GM19351 (cell line): ENCODE measurements at regions not wholly inside any gene's neighbourhood (a gene's known extent, or its start where the extent isn't known, plus 50 kb on each side); places are given as distances from the start of the nearest gene placed in this dataset.

Experiments used
- ATAC-seq: cut with Tn5 transposase; IDR thresholded peaks from one replicate; pipeline ENCODE4 v1.9.1; 2021; ENCODE audit warnings: mild to moderate bottlenecking, moderate library complexity; ENCODE audit not compliant: unreplicated experiment

- no peak for ATAC-seq
These were observed 436.3 kb upstream of the KLF4 start for GRCh38 chr9:107925749-107926297.

DNA sequence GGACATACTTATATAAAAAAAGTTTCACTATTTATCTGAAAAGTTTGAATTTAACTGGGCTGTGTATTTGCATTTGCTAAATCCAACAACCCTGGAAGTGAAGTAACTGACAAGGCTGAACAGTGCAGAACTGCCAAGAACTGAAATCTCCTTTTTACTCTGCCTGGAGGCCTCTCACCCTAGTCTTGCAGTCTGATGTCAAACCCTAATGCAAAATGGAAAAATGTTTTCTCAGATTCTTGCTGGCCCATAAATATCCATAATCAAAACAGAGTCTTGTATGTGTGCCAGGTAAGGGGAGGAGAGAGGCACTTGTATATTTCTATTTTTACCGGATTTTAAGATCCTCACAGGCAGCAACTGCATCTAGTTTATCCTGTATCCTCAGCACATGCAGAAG lies 432.7 kb upstream of the KLF4 start:
- no peak for ATAC-seq

DNA sequence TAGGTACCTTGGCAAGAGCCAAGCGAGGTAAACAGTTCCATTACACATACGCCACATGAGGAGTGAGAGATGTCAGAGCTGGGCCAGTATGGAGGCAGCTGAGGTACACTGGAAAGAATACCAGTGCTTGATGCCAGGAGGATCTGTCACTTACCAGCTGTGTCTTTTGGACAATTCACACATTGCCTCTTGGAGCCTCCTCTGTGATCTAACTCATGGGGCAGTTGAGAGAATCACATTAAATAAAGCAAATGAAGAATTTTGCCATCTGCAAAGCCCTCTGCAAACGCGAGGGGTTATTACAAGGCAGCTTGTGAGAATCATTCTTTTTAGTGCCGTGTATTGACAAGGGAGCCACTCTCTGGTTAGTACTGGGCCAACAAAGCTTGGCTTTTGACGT lies 429.7 kb upstream of the KLF4 start:
- ATAC-seq = no peak

DNA sequence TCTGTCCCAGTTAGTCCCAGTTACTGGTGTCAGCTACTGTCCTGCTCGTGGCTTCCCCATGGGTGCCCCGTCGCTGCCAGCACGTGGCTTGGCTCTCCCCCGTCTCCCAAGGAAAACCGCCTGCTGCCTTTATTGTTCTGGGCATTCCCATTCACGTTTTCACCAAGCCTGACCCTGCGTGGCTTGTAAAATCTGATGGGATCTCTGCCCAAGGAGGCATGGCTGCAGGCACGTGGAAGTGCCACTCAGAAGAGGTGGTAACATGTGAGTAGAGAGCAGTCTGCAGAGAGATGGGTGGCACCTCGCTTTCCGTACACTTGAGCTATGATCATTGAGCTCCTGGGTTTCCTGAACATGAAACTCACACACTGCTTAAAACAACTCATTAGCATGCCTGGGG lies 429.2 kb upstream of the KLF4 start:
- no peak for ATAC-seq

DNA sequence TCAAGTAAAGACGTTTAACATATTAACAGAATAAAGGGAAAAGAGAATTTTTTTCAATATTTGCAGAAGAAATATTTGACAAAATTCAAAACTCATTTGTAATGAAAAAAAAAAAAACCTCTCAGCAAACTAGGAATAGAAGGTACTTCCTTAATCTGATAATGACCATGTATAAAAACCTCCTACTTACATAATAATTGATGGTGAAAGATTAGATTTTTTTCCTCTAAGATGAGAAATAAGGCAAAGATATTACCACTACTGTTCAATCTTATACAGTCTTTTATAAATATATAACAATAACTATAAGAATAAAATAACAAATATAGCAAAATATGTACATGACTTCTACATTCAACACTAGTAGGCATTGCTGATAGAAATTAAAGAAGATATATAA lies 424.6 kb upstream of the KLF4 start:
- ATAC-seq = no peak

DNA sequence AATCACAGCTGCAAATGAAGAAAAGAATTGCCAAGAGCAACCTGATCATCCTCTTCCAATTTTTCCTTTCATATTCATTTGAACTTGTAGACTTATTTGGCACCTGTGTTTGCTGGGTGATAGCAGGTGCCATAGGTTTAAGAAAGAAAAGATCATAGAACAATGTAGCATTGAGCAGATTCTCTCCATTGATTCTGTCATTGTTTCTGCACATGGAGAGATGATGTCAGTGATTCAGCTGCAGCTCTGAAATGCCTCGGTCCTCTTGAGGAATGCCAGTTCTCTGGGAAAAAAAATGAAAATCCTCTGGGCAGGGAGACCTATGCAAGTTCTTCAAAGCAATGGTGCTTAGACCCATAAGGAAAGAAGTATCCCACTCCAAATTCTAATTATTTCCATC lies 418.1 kb upstream of the KLF4 start:
- no peak for ATAC-seq

DNA sequence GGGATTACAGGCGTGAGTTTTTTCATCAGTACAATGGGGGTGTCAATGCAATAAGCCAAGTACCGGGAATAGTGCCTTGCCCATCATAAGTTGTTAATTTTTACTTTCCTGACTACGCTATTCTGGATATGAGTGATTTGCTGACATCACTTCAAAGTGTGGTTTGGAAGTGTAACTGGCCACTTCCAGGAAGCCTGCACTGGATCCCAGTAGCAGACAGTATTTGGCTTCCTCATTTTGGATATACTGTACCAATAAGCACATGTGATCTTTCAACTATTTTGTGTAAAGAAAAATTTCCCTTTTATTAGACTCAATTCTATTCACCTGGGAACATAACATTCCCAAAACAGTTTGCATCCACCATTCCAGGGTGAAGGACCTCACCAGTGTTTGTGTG lies 417.7 kb upstream of the KLF4 start:
- ATAC-seq = no peak

GRCh38 chr9:107906074-107906473 lies 416.5 kb upstream of the KLF4 start:
- ATAC-seq = no peak

DNA sequence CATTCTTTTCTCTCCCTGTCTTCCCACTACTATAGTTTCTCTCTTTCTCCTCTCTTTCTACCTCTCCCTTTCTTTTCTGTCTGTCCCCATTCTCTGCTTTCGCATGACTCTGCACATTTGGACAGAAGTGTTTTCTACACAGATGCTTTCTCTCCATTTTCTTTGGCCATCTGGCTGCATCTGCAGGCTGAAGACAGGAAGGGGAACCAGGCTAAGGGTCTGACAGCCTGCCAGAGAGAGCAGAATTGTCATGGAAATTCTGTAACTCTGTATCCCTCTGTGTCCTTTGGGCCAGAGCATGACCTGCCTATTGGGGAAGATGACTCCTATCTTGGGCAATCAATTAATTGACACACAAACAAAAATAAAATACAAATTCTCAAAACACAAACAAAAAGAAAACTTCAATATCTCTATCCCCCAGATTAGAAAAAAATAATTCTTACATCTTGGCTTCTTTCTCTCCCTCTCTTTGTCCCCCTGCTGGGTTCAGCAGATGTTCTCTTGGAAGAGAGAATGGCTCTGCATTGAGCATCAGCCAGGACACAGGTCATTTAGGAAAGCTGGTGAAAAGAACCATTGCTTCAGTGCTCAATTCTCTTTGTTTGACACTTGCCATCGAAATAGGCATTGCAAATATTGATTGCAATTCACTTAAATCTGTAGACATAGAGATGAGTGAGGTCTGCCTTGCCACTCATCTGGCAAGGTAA lies 415.9 kb upstream of the KLF4 start:
- ATAC-seq = no peak

DNA sequence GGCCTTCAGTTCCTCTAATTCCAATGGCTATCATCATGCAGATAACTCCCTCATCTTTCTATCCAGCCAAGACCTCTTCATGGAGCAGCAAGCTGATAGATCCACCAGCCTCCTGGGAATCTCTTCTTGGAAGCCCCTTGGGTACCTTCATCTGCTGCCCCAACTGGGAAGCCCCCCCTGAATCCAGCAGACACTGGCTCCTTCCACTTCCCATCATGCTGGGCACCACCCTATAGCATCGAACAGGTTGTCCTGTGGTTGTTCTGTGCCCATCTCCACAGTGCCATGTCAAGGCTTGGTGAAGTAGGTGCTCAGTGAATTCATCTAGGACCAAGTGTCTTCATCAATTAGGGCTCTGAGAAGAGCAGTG lies 410.4 kb upstream of the KLF4 start:
- no peak for ATAC-seq

DNA sequence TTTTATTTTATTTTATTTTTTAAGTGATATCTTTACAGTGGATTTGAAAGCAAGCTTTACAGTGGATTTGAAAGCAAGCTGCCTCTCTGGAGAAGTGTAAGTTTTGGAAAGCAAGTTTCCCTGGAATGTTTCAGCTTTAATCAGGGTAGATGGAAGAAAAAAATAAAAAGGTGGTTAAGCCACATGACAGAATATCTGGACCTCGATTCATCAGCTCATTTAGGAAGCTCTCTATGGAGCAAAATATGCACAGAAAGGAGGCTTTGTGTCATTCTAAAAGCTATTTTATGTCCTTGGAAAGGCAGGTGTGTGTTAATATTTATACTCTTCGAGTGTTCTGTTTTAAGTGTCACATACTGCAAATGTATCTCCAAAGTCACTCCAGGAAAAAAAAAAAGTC lies 409.2 kb upstream of the KLF4 start:
- ATAC-seq = no peak

- ATAC-seq = no peak
These were observed 407.0 kb upstream of the KLF4 start for GRCh38 chr9:107896544-107896943.

DNA sequence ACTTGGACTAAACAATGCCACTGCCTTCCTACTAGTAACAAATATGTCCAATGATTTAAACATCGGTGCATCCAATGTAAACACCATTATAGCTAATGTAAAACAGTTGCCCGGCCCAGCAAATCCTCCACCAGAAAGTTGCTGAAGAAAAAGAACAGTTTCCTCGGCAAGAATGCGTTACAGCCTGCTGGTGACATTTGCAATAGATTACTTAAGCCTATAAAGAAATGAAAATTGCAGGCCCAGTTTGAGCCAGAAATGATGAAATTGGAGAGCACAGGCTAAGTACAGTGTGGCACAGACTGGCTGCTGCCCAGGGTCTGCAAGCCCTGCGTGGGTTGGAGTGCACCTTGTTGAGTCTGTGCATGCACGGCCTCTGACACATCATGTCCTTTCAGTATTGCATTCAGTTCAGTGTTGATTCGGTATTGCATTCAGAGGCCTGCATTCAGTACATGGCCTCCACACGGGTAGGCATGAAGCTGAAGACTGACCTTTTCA lies 406.0 kb upstream of the KLF4 start:
- no peak for ATAC-seq

GRCh38 chr9:107894572-107895261 lies 405.1 kb upstream of the KLF4 start:
- ATAC-seq = no peak

DNA sequence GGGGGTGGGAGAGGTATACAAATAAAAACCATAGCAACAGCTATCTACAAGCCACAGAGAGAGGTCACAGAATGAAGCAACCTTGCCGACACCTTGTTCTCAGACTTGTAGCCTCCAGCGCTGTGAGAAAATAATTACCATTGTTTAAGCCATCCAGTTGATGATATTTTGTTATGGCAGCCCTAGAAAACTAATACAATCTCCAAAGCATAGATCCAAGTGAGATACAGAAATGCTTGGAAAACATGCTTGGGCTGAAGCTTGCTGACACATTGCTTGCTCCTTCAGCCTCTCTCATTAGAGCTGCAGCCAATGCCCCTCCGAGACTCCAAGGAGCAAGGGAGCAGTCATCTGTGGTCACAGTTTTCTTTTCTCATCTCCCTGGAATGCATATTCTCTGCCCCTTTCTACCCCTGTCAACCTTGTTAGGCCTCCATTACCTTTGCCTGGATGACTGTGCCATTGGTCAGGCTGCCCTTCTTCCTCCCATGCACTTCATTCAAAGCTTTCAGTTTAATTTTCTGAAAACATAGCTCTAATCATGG lies 401.4 kb upstream of the KLF4 start:
- no peak for ATAC-seq

GRCh38 chr9:107888773-107889227 lies 399.2 kb upstream of the KLF4 start:
- no peak for ATAC-seq

GRCh38 chr9:107886826-107887225 lies 397.3 kb upstream of the KLF4 start:
- ATAC-seq = no peak

GRCh38 chr9:107883496-107884124 lies 394.0 kb upstream of the KLF4 start:
- ATAC-seq = peak; percentile 98

GRCh38 chr9:107881626-107882300 lies 392.2 kb upstream of the KLF4 start:
- no peak for ATAC-seq

GRCh38 chr9:107878462-107878861 lies 388.9 kb upstream of the KLF4 start:
- ATAC-seq = no peak

DNA sequence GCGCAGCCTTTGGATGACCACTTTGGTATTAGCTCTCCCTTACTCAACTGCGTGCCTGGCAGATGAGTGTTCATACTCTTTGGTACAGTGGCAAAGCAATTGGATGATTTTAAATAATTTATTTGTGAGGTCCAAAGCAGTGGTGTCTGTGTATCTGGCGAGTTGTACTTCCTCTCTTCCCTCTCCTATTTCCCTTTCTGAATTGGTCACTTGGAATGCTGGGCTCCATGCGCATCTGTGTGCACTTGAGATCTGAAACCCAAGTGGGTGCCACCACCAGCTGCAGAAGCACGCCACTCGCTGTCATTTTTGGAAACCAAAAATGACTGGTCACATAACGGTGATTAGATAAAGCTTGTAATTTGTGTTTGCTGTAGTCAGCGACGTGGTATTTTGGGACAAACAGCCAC lies 386.0 kb upstream of the KLF4 start:
- ATAC-seq = peak; percentile 56
